SK-N-SH treated with all-trans-retinoic acid at 6 μM for 48 hours (cell line): ENCODE measurements at regions not wholly inside any gene's neighbourhood (a gene's known extent, or its start where the extent isn't known, plus 50 kb on each side); places are given as distances from the start of the nearest gene placed in this dataset.
"Not testable (repeated sequence)": the region's sequence is repeated elsewhere in the genome, so short reads cannot be mapped to it uniquely, and the experiment has no call there.

Experiments used
- ATAC-seq: fragments of 200-7000 bp; cut with Tn5 transposase; 3 replicates; pipeline ENCODE4 v1.9.1; 2020; ENCODE audit warnings: mild to moderate bottlenecking, moderate library complexity
- ARNTL ChIP-seq: fragments of 450-650 bp; formaldehyde crosslinking; IDR thresholded peaks from 2 replicates; pipeline ENCODE4 v1.5.0; 2020; ENCODE audit warnings: low read depth, mild to moderate bottlenecking, moderate library complexity, borderline replicate concordance
- BACH2 ChIP-seq: fragments of 250-450 bp; sonication (Bioruptor Pico); IDR thresholded peaks from 2 replicates; pipeline ENCODE4 v1.9.0; 2021; ENCODE audit warnings: mild to moderate bottlenecking, borderline replicate concordance
- CSDC2 ChIP-seq: fragments of 250-450 bp; sonication (Bioruptor Pico); IDR thresholded peaks from 2 replicates; pipeline ENCODE4 v1.5.0; 2020; ENCODE audit warnings: mild to moderate bottlenecking, moderate library complexity
- ESRRG ChIP-seq: fragments of 250-450 bp; sonication (Bioruptor Pico); IDR thresholded peaks from 2 replicates; pipeline ENCODE4 v1.6.1; 2021; ENCODE audit warnings: mild to moderate bottlenecking
- GLIS3 ChIP-seq: fragments of 250-450 bp; sonication (Bioruptor Pico); IDR thresholded peaks from 2 replicates; pipeline ENCODE4 v1.5.0; 2020; ENCODE audit warnings: mild to moderate bottlenecking, moderate library complexity
- ISL1 ChIP-seq: fragments of 250-450 bp; sonication (Bioruptor Pico); IDR thresholded peaks from 2 replicates; pipeline ENCODE4 v2.1.2; 2022; ENCODE audit warnings: mild to moderate bottlenecking, moderate library complexity
- OSR1 ChIP-seq: fragments of 250-450 bp; sonication (Bioruptor Pico); IDR thresholded peaks from 2 replicates; pipeline ENCODE4 v1.8.0; 2022; ENCODE audit warnings: moderate library complexity, mild to moderate bottlenecking, inconsistent platforms
- PPARA ChIP-seq: fragments of 250-450 bp; sonication (Bioruptor Pico); IDR thresholded peaks from 2 replicates; pipeline ENCODE4 v1.5.0; 2020; ENCODE audit warnings: mild to moderate bottlenecking, borderline replicate concordance
- RARB ChIP-seq: fragments of 250-450 bp; sonication (Bioruptor Pico); IDR thresholded peaks from 2 replicates; pipeline ENCODE4 v1.8.0; 2021; ENCODE audit warnings: mild to moderate bottlenecking, moderate library complexity
- SNAI2 ChIP-seq: fragments of 250-450 bp; sonication (Bioruptor Pico); IDR thresholded peaks from 2 replicates; pipeline ENCODE4 v1.5.0; 2020; ENCODE audit warnings: mild to moderate bottlenecking, moderate library complexity
- TCF4 ChIP-seq: fragments of 250-450 bp; sonication (Bioruptor Pico); IDR thresholded peaks from 2 replicates; pipeline ENCODE4 v1.8.0; 2021; ENCODE audit warnings: mild to moderate bottlenecking, moderate library complexity, borderline replicate concordance
- TOX ChIP-seq: fragments of 250-450 bp; sonication (Bioruptor Pico); IDR thresholded peaks from 2 replicates; pipeline ENCODE4 v1.8.0; 2021; ENCODE audit warnings: mild to moderate bottlenecking, moderate library complexity, borderline replicate concordance
- ZFP3 ChIP-seq: fragments of 250-450 bp; sonication (Bioruptor Pico); IDR thresholded peaks from 2 replicates; pipeline ENCODE4 v1.5.0; 2020; ENCODE audit warnings: mild to moderate bottlenecking, moderate library complexity
- ZFP30 ChIP-seq: fragments of 450-650 bp; formaldehyde crosslinking; IDR thresholded peaks from 2 replicates; pipeline ENCODE4 v1.5.0; 2022; ENCODE audit warnings: mild to moderate bottlenecking, moderate library complexity
- ZNF565 ChIP-seq: fragments of 450-650 bp; formaldehyde crosslinking; conservative IDR thresholded peaks from 2 replicates; pipeline ENCODE4 v1.5.0; 2020; ENCODE audit warnings: low read depth, mild to moderate bottlenecking, moderate library complexity
- ZNF70 ChIP-seq: fragments of 450-650 bp; formaldehyde crosslinking; IDR thresholded peaks from 2 replicates; pipeline ENCODE4 v1.5.0; 2020; ENCODE audit warnings: mild to moderate bottlenecking, moderate library complexity
- ZNF8 ChIP-seq: fragments of 450-650 bp; formaldehyde crosslinking; IDR thresholded peaks from 2 replicates; pipeline ENCODE4 v1.5.0; 2020; ENCODE audit warnings: mild to moderate bottlenecking, moderate library complexity
- TF ChIP-seq, protein P1 (sequence below): fragments of 250-450 bp; sonication (Bioruptor Pico); IDR thresholded peaks from 2 replicates; pipeline ENCODE4 v1.5.1; 2020; ENCODE audit warnings: low read depth, mild to moderate bottlenecking, moderate library complexity
- TF ChIP-seq, protein P2 (sequence below): fragments of 250-450 bp; sonication (Bioruptor Pico); IDR thresholded peaks from 2 replicates; pipeline ENCODE4 v1.8.0; 2021; ENCODE audit warnings: low read depth, mild to moderate bottlenecking, moderate library complexity, borderline replicate concordance
- TF ChIP-seq, protein P3 (sequence below): fragments of 250-450 bp; sonication (Bioruptor Pico); IDR thresholded peaks from 2 replicates; pipeline ENCODE4 v1.5.0; 2020; ENCODE audit warnings: mild to moderate bottlenecking, moderate library complexity
- TF ChIP-seq, protein P4 (sequence below): fragments of 250-450 bp; sonication (Bioruptor Pico); IDR thresholded peaks from 2 replicates; pipeline ENCODE4 v1.5.1; 2021; ENCODE audit warnings: mild to moderate bottlenecking, moderate library complexity

DNA sequence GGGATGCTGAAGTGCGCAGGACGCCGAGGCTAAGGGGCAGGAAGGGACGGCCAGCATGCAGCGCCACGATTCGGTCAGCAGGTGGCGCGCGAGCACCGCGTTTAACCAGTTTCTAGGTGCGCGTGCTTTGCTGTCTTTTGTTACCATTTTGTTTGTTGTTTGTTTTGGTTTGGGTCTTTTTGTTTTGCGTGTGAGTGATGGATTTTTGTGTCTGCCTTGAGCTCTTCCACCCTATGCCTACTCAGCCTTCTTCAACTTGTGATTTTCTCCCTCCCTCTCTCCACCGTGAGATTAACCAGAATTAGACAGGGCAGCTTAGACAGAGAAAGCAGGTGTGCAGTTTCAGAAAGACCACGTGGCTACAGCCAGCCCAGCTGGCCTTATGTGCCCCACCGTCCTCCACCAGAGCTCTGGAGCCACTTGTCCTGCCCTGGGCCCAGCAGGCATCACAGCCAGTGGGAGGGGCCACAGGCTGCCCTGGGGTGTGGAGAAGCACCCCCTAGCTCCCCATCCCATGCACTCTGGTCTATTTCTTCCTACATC lies 180.2 kb downstream of the RNF144A start (continued):
- TF ChIP-seq, protein P1, sequence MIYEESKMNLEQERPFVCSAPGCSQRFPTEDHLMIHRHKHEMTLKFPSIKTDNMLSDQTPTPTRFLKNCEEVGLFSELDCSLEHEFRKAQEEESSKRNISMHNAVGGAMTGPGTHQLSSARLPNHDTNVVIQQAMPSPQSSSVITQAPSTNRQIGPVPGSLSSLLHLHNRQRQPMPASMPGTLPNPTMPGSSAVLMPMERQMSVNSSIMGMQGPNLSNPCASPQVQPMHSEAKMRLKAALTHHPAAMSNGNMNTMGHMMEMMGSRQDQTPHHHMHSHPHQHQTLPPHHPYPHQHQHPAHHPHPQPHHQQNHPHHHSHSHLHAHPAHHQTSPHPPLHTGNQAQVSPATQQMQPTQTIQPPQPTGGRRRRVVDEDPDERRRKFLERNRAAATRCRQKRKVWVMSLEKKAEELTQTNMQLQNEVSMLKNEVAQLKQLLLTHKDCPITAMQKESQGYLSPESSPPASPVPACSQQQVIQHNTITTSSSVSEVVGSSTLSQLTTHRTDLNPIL (CRISPR knock-in tag), result no peak
- no peak for TF ChIP-seq SNAI2 (CRISPR knock-in tag)

DNA sequence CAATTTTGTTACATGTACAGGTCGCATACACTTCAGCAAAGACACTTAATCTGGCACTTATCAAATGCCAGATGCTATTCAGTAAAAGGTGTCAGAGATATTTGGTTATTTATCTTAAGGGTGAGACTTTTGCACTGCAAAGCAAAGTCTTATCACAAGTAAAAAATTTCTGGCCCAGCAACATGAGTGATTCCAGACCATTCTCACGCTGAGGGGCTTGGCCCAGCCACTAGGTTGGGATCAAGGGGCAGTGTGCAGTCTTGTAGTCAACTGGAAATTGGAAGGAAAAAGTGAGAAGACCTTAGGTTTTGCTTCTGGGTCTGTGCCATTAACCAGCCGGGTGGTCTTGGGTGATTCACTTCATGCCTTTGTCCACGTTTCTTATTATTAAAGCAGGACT lies 181.6 kb downstream of the RNF144A start:
- no peak for TF ChIP-seq ZFP30
- TF ChIP-seq TOX (CRISPR knock-in tag), result no peak
- no peak for TF ChIP-seq ZNF565 (CRISPR knock-in tag)
- no peak for TF ChIP-seq OSR1 (CRISPR knock-in tag)
- no peak for TF ChIP-seq PPARA (CRISPR knock-in tag)
- no peak for TF ChIP-seq ARNTL (CRISPR knock-in tag)
- no peak for TF ChIP-seq BACH2 (CRISPR knock-in tag)
- TF ChIP-seq, protein P2, sequence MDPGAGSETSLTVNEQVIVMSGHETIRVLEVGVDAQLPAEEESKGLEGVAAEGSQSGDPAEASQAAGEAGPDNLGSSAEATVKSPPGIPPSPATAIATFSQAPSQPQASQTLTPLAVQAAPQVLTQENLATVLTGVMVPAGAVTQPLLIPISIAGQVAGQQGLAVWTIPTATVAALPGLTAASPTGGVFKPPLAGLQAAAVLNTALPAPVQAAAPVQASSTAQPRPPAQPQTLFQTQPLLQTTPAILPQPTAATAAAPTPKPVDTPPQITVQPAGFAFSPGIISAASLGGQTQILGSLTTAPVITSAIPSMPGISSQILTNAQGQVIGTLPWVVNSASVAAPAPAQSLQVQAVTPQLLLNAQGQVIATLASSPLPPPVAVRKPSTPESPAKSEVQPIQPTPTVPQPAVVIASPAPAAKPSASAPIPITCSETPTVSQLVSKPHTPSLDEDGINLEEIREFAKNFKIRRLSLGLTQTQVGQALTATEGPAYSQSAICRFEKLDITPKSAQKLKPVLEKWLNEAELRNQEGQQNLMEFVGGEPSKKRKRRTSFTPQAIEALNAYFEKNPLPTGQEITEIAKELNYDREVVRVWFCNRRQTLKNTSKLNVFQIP, result no peak
- TF ChIP-seq, protein P3, sequence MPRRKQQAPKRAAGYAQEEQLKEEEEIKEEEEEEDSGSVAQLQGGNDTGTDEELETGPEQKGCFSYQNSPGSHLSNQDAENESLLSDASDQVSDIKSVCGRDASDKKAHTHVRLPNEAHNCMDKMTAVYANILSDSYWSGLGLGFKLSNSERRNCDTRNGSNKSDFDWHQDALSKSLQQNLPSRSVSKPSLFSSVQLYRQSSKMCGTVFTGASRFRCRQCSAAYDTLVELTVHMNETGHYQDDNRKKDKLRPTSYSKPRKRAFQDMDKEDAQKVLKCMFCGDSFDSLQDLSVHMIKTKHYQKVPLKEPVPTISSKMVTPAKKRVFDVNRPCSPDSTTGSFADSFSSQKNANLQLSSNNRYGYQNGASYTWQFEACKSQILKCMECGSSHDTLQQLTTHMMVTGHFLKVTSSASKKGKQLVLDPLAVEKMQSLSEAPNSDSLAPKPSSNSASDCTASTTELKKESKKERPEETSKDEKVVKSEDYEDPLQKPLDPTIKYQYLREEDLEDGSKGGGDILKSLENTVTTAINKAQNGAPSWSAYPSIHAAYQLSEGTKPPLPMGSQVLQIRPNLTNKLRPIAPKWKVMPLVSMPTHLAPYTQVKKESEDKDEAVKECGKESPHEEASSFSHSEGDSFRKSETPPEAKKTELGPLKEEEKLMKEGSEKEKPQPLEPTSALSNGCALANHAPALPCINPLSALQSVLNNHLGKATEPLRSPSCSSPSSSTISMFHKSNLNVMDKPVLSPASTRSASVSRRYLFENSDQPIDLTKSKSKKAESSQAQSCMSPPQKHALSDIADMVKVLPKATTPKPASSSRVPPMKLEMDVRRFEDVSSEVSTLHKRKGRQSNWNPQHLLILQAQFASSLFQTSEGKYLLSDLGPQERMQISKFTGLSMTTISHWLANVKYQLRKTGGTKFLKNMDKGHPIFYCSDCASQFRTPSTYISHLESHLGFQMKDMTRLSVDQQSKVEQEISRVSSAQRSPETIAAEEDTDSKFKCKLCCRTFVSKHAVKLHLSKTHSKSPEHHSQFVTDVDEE (CRISPR knock-in tag), result no peak
- TF ChIP-seq, protein P4, sequence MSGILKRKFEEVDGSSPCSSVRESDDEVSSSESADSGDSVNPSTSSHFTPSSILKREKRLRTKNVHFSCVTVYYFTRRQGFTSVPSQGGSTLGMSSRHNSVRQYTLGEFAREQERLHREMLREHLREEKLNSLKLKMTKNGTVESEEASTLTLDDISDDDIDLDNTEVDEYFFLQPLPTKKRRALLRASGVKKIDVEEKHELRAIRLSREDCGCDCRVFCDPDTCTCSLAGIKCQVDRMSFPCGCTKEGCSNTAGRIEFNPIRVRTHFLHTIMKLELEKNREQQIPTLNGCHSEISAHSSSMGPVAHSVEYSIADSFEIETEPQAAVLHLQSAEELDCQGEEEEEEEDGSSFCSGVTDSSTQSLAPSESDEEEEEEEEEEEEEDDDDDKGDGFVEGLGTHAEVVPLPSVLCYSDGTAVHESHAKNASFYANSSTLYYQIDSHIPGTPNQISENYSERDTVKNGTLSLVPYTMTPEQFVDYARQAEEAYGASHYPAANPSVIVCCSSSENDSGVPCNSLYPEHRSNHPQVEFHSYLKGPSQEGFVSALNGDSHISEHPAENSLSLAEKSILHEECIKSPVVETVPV (CRISPR knock-in tag), result no peak
- TF ChIP-seq, protein P1 (CRISPR knock-in tag), result no peak
- no peak for TF ChIP-seq ZNF70
- no peak for TF ChIP-seq TCF4 (CRISPR knock-in tag)
- no peak for TF ChIP-seq ZFP3 (CRISPR knock-in tag)
- no peak for TF ChIP-seq ISL1 (CRISPR knock-in tag)
- TF ChIP-seq ESRRG, result no peak
- TF ChIP-seq RARB (CRISPR knock-in tag), result no peak
- TF ChIP-seq GLIS3 (CRISPR knock-in tag), result no peak
- TF ChIP-seq ZNF8 (CRISPR knock-in tag), result no peak
- ATAC-seq, result no peak

DNA sequence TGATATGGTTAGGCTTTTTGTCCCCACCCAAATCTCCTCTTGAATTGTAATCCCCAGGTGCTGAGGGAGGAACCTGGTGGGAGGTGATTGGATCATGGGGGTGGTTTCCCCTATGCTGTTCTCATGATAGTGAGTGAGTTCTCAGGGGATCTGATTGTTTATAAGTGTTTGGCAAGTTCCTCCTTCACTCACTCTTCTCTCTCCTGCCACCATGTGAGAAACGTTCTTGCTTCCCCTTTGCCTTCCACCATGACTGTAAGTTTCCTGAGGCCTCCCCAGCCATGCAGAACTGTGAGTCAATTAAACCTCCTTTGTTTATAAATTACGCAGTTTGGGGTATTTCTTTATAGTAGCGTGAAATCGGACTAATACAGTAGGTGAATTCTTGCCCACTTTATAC lies 182.5 kb downstream of the RNF144A start:
- not testable (repeated sequence) for ATAC-seq

DNA sequence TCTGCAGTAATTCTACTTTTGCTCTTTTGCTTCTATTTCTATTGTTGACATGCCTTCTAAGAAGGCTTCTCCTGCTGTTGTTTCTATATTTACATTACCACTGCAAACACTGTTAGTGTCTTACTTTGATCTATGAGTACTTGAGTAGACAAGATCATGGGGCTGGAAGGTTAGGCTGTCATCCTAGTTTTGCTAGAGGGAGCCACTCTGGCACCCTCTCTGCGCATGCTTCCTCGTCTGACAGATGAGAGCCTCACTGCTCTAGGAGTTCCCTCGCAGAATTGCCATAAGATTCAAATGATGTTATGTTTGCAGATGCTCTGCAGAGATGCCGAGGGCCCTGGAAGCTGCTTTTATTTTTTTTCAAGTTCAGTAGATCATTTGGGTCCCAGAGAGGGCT lies 185.6 kb downstream of the RNF144A start:
- no peak for ATAC-seq
- TF ChIP-seq GLIS3 (CRISPR knock-in tag), result no peak
- no peak for TF ChIP-seq CSDC2 (CRISPR knock-in tag)
- no peak for TF ChIP-seq BACH2 (CRISPR knock-in tag)
- TF ChIP-seq, protein P2, result no peak
- TF ChIP-seq ISL1 (CRISPR knock-in tag), result no peak
